ENCODE measurements at regions not wholly inside any gene's neighbourhood (a gene's known extent, or its start where the extent isn't known, plus 50 kb on each side); places are given as distances from the start of the nearest gene placed in this dataset.

DNA sequence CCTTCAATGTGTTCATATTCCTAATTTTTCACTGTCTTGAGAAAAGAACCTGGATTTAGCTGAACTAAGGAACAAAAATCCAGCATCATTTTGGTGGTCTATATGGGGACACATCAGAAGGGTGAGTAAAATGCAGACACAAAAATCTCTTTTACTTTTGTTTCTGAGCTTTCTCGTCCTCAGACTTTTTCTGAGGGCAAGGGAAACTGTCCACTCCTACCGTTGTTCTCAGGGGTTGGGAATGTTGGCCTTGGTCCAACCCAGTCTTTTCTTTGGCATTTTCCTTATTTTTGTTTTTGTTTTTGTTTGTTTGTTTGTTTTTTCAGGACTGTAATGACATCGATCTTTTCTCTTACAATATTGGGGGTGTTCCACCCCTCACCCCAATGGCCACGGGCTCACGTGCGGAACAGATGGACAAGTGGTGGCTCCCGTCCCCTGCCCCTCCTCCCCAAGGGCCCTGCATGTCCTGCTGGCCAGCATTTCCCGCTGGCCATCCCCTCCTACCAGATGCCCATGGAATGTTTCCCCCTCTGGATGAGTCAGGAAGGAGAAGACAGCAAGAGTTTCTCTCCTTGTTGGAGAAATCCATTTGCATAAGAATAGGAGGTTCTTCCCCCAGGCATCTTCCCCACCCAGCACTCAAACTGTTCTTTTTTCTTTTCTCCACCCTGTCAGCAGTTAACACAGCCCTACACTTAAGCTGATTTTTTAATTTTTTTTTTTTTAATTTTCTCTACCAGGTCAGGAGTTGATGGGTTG, 305.4 kb upstream of the NDST4 start:
- no peak for DNase-seq

DNA sequence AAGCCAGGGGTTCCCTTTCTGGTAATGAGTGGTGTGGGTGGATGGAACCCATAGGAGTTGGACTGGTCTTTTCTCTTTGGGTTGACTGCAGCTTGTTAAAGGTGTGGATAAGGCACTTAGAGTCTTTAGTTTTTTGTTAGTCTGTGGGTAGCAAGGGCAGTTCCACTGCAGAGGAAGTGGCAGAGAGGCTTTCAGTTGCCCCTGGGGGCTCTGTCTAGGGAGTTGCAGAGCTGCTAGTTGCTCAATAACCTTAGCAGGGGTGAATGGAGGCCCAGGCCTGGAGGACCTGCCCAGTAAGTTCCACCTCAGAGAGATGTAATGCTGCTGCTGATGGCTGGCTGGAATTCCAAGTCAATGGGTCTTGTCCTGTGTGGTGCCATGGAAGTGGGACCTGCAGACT, 282.6 kb upstream of the NDST4 start:
- peak; percentile 1 for DNase-seq

DNA sequence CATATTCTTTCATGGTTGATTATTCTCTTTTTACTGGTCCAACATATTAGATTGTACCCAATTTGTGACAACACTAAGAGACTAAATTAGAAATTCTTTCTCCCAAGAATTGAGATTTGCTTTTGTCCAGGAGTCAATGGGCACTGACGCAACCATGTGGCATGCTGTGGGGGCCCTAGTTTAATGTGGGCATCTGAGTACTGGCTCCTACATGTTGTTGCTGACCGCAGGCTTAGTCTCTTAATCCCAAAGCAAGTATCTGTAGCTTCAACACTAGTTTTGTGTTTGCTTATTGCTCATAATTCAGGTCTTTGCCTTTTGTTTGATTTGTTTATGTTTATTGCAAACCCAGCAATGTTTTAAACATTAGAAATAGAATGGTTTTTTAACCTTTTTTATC, 263.4 kb upstream of the NDST4 start:
- no peak for DNase-seq

DNA sequence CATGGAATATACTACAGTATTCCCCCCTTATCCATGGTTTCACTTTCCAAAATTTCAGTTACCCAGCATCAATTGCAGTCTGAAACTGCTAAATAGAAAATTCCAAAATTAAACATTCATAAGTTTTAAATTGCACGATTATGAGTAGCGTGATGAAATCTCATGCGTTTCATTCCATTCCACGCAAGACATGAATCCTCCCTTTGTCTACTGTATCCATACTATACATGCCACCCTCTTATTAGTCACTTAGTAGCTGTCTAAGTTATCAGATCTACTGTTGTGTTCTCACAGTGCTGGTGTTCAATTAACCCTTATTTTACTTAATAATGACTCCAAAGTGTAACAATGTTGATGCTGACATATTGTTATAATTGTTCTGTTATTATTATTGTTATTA, 261.2 kb upstream of the NDST4 start:
- no peak for DNase-seq

DNA sequence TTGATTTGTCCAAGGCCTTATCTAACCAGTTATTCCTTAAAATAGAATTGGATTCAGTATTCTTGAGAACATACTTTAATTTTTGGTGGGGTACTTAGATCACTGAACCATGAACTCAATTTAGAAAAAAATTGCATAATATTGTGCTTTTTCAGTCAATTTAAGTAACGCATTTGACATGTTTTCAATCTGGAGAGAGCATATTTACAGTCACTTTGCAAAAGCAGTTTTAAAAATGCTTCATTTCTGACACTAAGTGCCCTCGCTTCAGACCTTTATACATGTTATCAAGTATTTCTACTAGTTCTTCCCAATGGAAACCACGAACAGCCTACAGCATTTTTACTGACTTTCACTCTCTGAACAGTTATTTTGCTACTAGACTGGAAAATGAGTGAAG, 257.1 kb upstream of the NDST4 start:
- no peak for DNase-seq

DNA sequence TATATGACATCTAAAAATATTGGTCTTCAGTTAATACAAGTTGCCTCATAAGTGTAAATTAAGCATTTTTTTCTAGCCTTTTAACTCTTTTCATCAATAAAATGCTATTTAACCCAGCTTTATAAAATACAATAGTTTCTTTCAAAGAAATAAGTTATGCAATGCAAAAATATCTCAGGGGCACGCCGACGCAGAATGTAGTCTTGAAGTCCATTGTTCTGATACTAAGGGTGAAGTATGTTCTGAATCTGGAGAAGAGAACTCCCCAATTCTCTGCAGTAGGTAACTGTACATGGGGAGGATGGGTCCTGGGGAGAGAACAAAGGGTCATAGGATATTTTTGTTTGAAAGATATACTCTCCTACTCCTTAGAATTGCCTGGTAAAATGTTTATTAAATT, 256.6 kb upstream of the NDST4 start:
- no peak for DNase-seq

DNA sequence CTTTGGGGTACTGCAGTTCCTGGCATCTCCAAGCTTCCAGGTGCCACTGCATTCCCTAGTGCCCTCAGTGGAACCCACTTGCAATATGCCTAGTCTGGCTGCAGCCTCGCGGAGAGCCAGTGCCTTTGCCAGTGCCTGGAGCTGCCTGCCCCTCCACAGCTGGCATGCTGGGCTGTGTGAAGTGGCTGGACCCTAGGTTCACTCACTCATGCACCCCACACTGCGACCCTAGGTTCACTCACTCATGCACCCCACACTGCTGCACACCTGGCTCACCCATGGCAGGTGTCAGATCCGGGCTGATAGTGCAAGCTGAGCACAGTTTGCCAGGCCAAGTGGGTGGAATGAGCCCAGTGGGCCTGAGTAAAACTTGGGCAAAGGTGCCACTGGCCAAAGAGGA, 253.0 kb upstream of the NDST4 start:
- DNase-seq, result no peak

DNA sequence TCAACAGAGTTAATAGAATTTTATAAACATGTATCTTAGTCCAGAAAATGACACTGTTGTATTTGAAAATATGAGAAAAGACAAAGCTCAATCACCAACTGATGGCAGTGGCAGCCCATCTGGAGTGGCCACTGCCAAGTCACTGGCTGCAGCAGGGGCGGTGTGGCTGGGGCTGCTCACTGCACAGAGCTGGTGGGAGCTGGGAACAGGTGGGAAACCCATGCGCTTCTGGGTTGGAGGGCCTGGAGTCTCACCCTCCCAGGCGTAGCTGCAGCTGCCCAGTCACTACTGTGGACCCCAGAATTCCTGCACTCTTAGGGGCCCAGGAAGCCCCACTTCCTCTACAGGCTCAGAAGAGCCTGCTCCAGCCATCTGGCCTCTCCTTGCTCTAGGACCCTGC, 251.8 kb upstream of the NDST4 start:
- no peak for DNase-seq

DNA sequence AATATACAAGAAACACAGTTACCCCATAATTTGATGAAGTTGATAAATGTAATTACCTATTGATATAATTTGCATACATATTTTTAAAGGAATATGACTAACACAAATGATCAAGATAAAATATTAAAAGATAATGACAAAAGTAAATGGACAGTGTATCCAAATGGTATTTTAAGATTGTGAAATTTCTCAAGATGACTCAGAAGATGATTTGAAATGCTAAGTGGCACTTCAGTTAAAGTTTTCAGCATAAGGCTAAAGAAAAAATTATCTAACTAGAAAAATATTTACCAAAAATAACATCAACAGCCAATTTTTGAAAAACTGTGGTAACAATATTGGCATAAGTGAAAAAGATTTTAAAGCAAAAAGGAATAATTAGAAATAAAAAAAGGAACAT, 248.4 kb upstream of the NDST4 start:
- no peak for DNase-seq

DNA sequence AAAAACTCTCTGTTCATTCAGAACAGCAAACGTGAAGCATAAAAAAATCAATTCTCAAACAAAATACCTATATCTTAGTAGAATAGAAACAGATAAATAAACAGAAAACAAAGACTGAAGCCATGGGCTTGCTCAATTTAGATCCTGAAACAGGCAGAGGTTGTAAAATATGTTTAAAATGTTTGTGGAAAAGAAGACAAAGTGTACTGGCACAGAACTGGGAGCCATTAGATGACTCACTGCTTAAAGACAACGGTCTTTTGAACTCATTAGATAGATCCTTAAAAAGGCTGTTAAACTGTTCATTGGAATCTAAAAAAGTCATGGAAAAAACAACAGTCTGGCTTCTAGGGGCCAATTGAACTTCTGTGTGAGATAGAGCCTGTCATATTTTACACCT, 247.0 kb upstream of the NDST4 start:
- DNase-seq, result no peak

DNA sequence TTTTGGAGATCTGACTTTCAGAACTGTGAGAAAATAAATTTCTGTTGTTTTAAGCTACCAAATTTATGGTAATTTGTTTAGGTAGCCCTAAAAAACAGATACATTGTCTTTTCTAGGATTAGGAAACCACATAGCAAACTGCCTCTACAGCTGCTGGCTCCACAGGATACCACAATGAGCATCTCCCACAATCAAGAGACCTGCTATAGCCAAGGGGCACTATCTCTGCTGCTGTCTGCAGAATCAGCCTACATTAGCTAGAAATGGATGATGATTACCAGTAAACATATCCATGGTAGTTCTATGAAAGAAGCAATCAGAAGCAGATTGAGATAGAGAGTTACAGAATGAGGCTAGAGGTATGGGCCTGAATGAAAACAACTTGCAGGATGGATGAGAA, 244.4 kb upstream of the NDST4 start:
- DNase-seq, result no peak

DNA sequence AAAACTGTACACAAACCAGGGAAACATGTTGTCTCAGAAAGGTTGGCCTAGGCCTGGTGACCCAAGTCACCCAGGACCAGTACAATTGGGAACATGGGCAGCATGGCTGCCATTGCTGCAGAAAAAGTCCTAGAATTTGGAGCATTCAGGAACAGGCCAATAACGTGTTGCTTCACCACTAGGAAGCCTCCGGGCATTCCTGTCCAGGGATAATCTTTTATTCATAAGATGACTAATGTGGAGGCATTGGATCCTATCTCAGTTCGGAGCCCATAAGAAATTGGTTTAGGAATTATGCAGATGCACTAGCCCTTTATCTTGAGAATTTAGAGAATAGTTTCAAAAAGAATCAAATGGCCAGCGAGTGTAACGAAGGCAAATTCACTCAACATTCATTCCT, 242.8 kb upstream of the NDST4 start:
- DNase-seq, result no peak

DNA sequence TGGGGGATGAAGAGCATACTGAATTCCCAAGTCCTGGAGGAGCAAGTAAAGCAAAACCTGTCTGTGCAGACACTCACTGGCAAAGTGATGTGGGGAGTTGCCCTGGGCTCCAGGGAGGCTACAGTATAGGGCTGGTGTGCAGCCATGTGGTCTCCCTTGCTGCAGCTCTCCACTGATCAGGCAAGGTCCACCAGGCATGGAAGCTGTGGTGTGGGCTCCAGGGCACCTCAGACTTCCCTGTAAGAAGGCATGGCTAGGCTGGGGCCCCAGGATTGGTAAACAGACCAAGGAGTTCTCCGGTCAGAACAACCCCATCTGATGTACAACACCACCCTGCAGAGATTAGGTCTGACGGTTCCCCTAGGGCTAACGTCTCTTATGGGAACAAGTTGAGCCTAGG, 241.9 kb upstream of the NDST4 start:
- DNase-seq, result no peak

DNA sequence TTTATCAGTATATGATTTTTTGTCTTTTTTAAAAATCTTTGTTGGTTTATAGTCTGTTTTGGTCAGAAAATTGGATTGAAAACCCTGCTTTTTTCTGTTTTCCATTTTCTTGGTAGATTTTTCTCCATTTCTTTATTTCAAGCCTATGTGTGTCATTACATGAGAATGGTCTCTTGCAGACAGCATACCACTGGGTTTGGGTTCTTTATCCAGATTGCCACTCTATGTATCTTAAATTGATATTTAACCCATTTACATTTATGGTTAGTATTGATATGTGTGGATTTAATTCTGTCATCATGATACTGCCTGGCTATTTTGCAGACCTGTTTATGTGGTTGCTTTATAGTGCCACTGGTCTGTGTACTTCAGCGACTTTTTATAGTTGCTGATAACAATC, 239.9 kb upstream of the NDST4 start:
- DNase-seq, result no peak

DNA sequence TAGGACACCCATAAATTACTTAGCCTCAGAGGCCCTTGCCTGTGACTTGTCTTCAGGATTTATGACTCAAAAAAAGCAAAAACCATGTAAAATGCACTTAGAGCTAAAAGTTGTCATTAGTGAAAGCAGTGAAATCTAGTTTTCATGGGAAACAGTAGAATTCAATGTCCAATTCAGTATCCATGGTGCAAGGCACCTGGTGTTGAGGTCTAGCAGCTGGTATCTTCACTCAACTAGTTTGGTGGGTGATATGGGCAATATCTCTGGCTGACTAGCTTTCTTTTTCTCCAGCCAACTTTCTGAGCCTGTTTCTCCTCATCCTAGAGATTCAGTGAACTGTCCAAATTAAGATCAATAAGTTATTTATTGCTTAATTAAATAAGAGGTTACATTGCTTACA, 229.8 kb upstream of the NDST4 start:
- no peak for DNase-seq

DNA sequence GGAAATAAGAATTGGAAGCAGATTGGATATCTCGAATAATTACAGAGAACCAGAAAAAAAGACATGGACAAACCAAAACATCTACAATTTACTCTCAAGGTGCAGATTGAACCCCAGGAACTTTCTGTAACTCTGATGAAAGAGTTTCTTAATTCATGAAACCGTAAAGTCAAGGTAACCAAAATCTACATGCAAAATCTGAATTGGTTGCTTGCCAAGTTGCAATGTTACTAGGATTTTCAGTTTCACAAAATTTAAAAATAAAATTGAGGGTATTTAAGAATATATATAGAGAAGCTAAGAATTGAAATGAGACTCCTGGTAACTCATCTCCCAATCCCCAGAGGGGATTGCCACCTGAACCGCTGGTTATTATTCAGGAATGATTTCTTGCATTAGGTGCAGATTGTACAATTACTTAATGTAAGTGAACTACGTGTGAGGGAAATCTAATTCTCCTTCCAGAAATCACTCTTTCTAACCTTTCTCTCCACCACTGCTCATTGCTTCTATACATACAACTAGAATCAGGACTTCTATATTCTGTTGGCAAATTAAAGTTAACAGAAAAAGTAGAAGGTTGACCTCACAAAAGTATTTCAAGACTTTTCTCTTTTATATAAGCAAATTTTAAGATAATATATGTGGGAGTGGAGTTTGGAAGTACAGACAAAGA, 221.5 kb upstream of the NDST4 start:
- no peak for DNase-seq

DNA sequence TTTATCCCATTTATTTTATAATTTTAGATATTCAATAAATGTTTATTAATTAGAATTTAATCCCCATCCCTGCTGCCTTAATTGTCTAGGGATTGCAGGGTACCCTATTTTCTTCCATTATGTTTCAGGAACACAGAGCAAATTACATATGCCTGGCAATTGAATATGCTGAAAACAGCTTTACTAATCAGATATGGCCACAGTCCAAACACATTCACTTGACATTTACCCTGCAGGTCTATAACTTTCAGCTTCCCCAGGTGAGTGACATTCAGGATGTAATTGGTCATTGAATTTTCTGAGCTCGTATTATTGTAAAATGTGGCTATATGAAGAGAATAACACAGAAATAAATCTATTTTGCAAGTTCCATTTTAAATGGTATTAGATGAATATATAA, 218.7 kb upstream of the NDST4 start:
- DNase-seq, result no peak

DNA sequence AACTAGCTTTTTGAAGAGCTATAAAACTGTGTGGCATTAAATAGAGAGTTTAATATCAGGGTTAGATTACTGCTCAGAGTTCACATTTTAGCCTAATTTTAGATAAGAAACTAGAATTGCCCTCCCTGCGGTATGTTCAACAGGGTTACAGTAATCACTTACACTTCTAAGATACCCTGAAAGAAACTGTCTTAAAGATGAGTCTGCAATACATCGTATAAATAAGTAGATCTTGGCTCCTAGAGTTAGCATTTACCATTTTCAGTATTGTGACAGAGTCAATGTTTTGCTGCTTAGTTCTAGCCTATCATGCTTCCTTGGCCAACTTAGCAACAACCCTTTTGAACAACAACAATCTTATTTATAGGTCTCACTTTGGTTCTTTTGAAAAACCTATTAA, 217.8 kb upstream of the NDST4 start:
- DNase-seq, result no peak

DNA sequence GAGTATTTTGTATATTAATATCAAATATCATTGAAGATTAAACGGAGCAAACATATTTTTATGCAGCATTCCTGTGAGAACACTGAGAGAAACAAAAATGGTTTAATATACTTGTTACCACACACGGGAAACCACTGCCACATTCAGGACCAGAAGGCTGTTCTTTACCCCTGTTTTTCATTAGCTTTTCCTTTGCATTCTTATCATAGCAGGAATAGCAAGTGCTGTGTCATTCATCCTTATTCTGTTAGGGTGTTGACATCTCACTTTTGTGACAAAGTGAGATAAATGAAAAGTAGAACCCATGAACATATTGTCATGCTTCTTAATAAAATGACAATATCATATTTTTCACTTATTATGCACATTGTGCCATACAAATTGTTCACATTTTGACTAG, 212.4 kb upstream of the NDST4 start:
- peak; percentile 42 for DNase-seq

DNA sequence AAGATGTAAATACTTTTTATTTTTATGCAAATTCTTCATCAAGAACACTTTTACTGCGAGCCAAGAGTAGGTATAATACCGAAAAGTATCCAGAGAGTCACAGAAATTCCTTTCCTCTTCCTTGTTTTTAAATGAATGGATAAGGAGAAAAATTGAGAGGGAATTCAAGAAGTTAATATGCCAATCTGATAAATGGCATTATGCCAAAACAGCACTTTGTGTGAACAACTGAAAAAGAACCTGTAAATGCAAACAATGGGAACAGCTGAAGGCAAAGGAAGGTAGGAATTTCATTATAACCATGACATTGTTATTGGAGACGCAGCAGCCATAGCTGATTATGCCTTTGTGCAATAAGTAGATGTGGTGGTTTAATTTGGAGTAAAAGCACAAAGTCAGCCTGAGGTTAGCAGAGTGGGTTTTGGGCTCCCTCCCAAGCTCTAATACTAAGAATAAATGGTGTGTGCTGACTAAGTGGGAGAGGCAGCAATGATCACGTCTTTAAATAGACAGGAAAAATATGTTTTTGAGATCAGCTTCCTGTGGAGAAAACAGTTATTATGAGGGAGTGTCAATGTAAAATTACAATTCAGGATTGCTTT, 209.8 kb upstream of the NDST4 start:
- DNase-seq, result no peak

DNA sequence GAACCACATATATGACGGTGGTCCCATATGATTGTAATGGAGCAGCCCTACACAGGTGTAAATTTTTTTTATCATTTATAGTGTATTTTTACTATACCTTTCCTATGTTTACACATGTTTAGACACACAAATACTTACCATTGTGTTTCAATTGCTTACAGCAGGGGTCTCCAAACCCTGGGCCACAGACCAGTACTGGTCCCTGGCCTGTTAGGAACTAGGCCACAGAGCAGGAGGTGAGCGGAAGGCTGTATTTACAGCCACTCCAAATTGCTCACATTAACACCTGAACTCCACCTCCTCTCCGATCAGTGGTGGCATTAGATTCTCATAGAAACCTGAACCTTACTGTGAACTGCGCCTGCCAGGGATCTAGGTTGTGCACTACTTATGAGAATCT, 201.8 kb upstream of the NDST4 start:
- no peak for DNase-seq

DNA sequence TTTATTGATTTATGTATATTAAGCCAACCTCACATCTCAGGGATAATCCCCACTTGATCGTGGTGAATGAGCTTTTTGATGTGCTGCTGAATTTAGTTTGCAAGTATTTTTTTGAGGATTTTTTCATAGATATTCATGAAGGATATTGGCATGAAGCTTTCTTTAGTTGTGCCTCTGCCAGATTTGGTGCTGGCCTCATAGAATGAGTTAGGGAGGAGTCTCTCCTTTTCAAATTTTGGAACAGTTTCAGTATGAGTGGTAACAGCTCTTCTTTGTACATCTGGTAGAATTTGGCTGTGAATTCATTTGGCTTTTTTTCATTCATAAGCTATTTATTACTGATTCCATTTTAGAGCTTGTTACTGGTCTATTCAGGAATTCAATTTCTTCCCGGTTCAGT, 197.2 kb upstream of the NDST4 start:
- no peak for DNase-seq

DNA sequence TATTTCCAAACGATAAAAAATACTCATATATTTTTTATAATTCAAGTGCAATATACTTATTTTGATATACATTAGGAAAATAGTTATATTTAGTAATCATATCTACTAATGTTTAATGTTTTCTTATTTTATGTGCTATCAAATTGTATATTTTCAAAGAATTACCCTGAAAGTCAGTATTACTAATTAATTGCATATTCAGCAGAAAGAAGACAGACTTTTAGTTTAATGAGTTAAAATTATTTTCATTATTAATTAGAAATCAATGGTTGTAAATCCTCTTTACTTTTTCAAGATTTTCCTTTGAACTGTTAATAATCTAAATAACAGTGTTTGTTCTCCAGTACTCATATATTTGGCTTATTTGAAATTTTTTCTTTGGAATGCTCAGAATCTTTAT, 181.3 kb upstream of the NDST4 start:
- DNase-seq, result no peak

DNA sequence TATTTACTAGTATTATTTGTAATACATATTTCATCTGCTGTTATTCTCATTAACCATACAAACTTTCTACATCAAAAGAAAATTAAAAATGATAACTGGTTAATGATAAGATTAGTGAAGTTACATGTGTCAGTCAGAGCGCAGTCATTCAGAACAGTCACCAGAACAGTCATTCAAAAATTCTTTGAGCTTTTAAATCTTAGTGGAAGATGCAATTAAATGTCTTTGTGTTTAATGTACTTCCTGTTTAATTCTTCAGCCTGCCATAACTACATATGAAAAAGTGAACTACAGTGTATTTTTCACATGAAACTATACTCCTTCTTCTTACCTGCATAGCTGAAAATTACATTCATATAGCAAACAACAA, 179.7 kb upstream of the NDST4 start:
- no peak for DNase-seq

All from hematopoietic multipotent progenitor cell treated with erythropoietin and hydrocortisone succinate and interleukin-3 and kit ligand, for 6 days (in vitro differentiated cells).